ENCODE measurements at regions not wholly inside any gene's neighbourhood (a gene's known extent, or its start where the extent isn't known, plus 50 kb on each side); places are given as distances from the start of the nearest gene placed in this dataset.

GRCh38 chr17:73887739-73888138 is 243.5 kb upstream of the SDK2 start:
- no peak for TF ChIP-seq CTCF (IDR thresholded peaks at IDR 0.05)
- TF ChIP-seq POLR2AphosphoS5 (IDR thresholded peaks at IDR 0.05), result no peak
- no peak for TF ChIP-seq POLR2A (IDR thresholded peaks at IDR 0.05)

All from breast epithelium (tissue), 3 donors.